GM18873 (cell line): ENCODE measurements at regions not wholly inside any gene's neighbourhood (a gene's known extent, or its start where the extent isn't known, plus 50 kb on each side); places are given as distances from the start of the nearest gene placed in this dataset.
A peak's percentile ranks its signal among the peaks of the same experiment; 100 is the strongest.
"Not testable (repeated sequence)": the region's sequence is repeated elsewhere in the genome, so short reads cannot be mapped to it uniquely, and the experiment has no call there.

ENCODE experiments used
- ATAC-seq: cut with Tn5 transposase; IDR thresholded peaks from one replicate; pipeline ENCODE4 v1.9.1; 2021; ENCODE audit warnings: mild to moderate bottlenecking, moderate library complexity, moderate number of reproducible peaks; ENCODE audit not compliant: unreplicated experiment, low FRiP score

DNA sequence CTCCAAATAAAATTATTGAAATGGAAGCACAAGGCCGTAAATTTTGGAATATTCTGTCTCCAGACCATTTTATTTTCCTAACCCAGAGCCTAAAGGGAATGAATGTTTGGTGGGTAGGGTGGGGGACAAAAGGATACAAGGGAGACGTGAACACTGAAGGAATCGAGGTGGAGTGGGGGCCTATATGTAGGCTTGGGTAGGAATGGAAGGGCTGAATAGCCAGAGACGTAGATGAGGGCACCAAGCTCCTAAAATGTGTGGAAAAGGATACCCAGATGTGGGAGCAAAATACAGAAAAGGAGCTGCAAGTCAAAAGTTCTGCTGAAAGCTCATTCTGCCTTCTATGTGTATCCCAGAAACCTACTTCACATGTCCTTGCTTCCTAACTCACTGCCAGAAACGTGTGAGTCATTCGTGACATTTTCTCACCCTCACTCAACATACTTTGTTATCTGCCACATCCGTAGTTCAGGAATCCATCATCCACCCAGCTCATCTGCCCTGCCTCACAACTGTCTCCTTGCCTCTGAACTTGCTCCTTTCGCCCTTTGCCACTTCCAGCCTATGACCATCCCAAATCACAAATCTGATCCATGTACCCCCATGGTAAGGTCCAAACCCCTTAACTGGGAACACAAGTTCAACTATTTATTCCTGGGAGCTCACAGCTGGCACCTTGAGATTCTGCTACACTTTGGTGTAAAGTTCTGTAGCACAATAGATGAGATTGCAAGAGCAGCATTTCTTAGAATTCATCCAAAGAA, 84.1 kb upstream of the PRDX6 start:
- ATAC-seq: no peak

DNA sequence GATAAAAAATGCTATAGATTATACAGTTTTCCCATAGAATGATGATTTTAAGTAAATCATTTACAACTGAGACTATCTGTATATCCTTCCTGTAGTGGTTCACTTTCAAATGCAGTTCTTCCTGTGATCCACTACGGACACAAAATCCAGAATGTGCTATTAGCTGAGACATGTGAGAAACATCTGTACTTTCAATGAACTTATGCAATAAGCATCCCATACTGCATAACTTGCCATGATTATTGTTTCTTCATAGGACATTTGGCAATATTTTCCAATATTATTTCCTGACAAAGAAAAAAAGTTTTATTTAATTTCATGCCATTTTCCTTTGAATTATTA, 83.5 kb upstream of the PRDX6 start:
- ATAC-seq: no peak

DNA sequence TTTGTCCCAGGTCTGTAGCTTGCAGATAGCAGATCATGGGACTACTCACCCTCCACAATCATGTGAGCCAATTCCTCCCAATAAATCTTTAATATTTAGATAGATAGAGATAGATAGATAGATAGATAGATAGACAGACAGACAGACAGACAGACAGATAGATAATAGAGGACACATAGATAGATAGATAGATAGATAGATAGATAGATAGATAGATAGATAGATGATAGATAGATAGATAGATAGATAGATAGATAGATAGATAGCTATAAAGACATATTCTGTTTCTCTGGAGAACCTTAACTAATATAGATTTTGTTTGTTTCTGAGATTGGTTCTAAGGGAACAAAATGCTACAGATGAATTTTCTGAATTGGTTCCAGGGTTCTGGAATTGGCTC, 82.3 kb upstream of the PRDX6 start:
- not testable (repeated sequence) for ATAC-seq

DNA sequence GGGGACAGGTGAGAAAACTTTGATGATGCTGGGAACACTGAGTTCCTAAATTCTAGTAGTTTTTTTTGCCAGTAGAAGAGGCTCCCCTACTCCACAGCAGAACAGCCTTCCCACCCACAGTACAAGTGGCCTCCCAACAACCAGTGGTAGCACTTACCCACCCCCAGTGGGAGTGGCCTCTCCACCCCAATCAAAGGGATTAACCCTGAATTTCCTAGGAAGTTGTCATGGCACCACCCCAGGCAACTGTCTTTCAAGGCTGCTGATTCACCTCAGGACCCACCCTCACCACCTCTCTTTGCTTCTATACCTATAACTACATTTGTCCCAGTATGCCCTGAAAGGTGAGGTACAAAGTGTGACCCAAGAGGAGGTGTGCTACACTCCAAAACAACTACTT, 81.4 kb upstream of the PRDX6 start:
- ATAC-seq: no peak

DNA sequence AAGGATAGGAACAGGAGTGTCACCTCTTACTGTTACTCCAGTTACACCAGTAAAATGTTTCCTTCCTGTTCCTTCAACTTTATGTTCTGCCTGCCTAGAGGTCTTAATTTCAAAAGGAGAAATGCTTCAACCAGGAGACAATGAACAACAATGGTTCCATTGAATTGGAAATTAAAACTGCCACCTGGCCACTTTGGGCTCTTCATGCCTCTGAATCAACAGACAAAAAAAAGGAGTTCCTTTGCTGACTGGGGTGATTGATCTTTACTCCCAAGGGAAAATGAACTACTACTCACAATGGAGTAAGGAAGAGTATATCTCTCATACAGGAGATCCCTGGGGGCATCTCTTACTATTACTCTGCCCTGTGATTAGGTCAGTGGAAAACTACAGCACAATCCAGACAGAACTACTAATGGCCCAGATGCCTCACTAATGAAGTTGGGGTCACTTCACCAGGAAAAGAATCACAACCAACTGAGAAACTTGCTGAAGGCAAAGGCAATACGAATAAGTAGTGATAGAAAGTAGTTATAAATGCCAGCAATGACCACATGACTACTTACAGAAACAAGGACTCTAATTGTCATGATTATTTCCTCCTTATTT, 76.6 kb upstream of the PRDX6 start:
- no peak for ATAC-seq

DNA sequence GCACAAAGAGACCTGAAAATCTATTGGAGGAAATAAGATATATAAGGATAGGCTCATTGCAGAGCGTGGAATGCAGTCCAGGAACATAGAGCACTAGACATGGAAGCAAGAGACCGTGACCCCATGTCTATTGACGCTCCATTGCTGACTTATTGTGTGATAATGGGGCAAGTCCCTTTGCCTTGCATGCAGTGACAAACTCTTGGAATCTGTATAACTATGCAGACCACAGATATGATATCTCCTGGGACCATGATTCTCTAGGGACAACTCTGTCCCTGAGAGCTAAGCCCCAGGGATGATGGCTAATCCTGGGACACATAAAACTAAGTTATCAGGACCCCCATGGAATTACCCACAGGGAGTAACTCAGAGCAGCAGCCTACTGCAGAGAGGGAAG, 73.1 kb upstream of the PRDX6 start:
- no peak for ATAC-seq

DNA sequence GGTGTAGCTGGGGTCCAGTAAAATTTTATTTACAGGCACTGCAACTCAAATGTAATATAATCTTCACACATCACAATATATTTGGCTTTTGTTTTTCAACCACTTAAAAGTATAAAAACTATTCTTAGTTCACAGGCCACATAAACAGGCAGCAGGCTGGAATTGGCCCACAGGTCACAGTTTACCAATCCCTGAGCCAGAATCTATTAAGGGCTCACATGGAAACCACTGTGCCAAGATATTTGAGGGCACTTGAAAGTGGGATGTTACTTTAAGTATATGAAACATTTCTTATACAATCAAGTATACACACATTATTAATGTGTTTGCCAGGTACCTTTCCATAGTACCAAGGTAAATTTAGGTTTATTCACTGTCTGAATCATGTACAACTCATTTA, 71.9 kb upstream of the PRDX6 start:
- no peak for ATAC-seq

DNA sequence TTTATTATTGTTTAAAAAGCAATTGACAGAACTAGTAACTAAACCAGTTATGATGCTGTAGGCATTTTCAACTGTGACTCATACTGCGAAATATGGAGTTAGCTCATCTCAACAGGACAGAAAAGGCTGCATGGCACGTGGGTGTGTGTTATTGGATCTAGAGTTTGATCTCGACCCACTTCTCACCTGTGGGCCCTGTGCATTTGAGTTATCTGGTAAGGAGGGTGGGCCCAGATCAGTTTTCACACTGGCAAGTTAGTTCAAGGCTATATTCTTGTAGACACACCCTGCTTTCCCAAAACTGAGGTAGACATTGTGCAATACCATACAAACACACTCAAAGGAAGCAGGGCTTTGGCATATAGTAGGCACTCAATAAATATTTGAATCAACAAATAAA, 71.3 kb upstream of the PRDX6 start:
- ATAC-seq: no peak

DNA sequence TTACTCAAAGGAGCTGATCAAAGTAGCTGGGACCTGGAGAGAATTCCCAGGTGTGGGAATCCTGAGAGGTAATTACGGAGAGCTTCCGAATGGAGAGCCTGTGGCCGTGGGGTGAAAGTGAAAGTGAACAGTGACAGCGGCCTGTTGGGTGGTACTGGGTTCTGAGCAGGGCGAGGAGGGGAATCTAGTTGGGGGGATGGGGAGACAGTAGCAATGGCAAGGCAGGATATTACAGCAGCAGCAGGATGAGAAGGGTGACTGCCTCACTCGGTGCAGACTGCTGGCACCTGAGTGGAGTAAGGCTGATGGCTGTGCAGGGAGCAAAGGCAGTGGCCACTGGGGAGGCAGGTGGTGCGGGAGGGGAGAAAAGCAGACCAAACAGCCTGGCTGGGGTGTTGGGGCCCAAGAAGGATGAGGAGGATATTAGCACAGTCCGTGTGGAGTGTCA, 70.3 kb upstream of the PRDX6 start:
- ATAC-seq: no peak

DNA sequence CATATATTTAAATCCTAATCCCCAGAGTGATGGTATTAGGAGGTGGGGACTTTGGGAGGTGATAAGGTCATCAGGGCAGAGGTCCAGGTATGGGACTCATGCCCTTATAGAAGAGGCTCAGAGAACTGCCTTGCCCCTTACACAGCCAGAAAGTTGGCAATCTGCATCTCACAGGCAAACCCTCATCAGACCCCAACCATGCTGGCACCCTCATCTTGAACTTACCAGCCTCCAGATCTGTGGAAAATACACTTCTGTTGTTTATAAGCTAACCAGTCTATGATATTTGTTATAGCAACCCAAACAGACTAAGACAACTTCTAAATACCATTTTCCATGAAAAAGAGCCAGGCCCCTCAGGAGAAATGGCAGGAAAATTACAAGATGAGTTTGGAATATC, 69.3 kb upstream of the PRDX6 start:
- no peak for ATAC-seq

DNA sequence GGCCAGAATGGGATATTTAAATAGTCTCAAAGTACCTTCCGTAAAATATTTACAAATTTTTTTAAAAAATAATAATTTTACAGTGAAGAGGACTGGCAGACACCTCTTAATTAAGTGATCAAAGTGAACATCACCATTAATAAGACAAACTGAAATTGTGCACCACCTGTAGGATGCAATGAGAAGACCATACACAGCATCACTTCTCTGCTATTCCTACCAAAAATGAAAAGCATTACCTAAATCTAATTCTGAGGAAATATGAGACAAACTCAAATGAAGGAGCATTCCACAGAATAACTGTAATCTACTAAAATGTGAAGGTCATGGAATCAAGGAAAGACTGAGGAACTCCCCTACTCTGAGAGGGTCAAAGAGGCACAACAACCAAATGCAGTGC, 68.2 kb upstream of the PRDX6 start:
- ATAC-seq: no peak

DNA sequence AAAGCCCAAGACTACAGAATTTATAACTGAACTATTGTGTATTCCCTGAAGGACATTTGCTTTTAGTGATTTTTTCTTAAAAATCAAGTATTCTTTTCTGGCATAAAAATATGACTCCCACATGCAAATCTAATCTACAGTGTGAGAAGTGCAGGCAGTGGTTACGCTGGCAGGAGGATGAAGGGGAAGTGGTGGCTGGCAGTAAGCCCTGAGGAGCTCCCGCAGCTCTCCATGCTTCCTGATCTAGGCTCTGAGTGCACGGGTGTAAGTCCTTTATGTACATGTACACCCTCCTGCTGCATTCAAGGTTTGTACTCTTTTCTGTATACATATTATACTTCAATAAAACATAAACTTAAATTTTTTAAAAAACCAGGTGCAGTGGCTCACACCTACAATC, 67.5 kb upstream of the PRDX6 start:
- ATAC-seq: no peak

DNA sequence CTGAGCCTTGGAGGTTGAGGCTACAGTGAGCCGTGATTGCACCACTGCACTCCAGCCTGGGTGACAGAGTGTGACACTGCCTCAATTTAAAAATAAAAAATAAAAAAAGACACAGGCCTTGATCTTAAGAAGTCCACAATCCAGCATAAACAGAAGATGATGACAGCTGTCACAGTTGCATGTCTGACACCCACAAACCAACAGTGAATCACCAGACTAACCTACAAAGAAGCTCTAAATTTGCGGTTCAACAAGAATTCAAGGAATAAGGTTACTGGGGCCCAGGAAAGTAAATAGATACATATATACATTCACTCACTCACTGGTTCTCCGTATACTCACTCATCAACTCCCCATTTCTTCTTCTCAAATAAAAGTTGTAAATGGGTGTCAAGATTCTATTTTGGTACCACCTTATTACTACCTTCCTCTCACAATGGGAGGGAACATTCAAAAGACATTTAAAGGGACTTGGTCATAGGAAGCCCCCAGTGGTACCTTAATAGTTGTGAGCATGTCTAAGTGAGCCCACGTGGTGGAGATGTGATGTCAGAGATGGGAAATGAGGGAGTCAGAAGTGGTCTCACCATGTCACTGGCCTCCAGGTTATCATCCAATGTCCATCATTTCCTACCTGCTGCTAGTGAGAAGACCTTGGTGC, 66.9 kb upstream of the PRDX6 start:
- ATAC-seq: peak; percentile 2

DNA sequence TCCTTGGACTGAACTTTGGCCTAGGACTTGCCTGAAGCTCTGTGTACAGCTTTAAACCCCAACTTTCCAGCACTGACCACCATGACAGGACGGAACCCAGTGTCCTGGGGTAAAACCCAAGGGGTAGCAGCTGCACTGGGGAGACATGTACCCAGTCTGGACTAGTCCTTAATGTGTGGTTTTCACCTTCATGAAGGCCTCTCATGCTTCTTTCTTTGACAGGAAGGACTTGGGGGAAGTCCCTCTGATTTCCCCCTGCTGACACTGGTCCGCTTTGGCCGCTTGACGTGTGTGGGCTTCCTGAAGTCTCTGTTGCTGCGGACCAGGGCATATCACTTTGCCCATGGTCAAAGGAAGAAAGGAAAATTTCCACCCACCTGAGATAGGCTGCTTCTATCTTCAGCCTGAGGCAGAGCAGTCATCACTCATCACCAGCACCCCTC, 66.3 kb upstream of the PRDX6 start:
- peak; percentile 48 for ATAC-seq

DNA sequence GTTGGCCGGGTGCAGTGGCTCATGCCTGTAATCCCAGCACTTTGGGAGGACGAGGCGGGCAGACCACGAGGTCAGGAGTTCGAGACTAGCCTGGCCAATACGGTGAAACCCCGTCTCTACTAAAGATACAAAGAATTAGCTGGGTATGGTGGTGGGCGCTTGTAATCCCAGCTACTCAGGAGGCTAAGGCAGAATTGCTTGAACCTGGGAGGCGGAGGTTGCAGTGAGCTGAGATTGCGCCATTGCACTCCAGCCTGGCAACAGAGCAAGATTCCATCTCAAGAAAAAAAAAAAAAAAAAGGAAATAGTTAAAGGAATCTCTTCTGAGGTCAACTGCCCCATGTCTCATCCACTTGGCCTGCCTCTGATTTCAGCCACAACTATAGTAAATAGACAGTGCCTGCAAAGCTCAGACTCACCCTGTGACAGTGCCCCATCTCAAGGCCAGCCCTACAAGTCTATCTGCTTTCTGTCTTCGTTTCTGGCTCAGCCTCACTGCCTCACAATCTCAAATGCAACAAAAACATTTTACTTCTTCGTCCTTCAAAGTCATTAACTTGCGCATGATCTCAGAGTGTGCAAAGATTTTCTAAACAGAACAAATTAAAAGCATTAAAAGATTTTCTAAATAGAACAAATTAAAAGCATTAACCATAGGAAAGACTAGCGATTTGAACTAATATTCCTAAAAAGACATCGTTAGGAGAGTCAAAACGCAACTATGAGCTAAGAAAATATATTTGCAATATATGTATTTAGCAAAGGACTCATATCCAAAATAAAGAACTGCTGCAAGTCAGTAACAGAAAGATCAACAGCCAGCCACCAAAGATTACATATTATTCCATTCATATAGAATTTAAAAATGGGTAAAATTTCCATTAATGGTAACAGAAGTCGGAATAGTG, 65.0 kb upstream of the PRDX6 start:
- no peak for ATAC-seq

DNA sequence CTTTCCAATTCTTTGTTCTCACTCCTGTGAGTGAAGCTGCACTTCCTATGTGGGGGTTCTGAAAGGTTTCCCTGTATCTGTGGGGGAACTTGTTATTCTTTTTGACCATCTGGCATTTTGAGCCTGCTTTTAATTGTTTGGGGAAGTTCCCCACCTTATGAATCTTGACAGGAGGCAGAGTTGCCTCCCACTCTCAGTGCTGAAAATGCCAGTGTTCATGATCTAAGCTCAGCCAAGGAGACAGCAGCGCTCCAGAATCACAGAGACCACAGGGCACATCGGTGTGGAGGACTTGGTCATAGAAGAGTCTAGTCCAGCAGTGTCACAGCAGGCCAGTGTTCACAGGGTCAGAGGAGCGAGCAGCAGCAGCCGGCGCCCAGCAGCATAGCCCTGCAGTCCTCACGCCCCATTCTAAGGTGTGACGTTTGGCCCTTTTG, 63.8 kb upstream of the PRDX6 start:
- ATAC-seq: no peak

DNA sequence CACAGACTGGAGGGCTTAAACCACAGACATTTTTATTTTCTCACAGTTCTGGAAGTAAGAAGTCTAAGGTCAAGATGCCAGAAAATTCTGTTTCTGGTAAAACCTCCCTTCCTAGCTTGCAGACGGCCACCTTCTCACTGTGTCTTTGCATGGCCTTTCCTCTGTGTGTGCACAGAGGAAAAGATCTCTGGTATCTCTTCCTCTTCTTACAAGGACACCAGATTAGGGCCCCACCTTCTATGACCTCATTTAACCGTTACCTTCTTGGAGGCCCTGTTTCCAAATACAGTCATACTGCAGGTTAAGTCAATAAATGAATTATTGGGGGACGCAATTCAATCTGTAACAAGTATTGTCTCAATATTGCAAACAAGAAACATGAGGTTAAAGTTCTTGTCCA, 63.0 kb upstream of the PRDX6 start:
- ATAC-seq: peak; percentile 26

DNA sequence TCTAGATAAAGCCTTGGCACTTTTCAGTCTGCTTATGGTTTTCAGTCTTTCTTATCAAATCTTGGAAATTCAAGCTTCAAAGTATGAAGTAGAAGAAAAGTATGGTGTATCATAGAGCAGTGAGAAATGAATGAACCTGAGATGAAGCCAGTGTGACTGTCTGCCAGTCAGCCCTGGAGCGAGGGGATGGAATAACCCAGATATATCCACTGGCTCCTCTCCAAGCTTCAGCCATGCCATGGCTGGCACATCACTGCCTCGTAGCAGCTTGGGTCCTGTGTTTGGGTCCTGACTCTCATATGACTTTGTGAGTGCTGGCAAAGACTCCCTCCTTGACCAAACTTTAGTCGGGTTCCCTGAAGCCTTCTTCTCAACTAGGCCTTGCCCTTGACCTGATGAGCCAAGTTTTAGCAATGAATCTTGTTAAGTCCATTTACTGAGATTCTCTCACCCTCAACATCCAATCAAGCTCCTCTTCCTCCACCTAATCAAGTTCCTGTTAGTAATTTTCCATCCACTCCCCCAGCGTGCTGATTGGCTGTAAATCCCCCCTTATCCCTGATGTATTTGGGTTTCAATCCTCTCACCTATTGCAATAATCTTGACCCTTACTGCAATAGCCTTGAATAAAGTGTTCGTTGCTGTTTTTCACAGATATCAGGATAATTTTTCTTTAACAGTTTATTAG, 62.5 kb upstream of the PRDX6 start:
- ATAC-seq: no peak

DNA sequence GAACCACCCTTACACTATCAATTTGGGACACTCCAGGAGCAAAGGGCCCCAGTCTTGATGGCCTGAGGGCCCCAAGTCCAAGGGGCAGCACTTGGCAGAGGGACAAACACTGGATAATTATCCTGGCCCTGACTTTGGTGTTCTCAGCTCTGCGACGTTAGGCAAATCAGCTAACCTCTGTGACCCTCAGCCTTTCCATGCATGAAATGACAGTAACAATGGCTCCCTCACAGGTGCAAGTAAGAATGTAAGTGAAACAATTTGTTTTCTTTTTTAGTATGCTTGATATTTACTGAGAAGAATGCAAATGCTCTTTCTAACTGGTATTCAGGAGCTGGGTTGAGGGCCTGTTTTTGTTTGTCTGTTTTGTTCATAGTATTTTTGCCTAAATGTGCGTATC, 61.6 kb upstream of the PRDX6 start:
- ATAC-seq: peak; percentile 29

DNA sequence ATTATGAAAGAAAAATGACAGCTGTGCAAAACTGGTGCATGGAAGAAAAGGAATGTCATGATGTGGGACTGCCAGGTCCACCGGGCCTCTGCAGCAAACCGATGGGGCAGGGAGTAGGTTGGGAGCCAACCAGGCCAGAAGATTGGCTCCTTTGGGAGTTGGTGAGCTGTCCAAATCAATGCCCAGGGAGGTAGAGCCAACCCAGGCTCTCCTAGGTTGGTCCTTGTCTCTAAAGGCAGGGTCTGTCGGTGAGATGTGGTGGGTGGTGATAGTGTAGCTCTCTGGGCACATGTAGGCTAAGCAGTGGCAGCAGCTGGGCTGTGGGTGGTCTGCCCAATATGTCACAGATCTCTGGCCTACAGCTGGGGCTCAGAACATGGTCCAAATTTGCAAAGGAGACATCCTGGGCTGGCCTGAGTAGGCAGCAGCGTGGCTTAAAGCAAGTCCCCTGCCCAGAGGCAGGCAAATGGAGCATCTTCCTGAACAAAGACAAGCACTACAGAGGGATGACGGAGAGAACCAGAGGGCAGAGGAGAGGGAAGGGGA, 61.2 kb upstream of the PRDX6 start:
- no peak for ATAC-seq
